NCI-H1105 (cell line): ENCODE measurements at regions not wholly inside any gene's neighbourhood (a gene's known extent, or its start where the extent isn't known, plus 50 kb on each side); places are given as distances from the start of the nearest gene placed in this dataset.
"Not testable (repeated sequence)": the region's sequence is repeated elsewhere in the genome, so short reads cannot be mapped to it uniquely, and the experiment has no call there.

Experiments
- DNase-seq: peaks from one replicate; lab custom pipeline; 2025; lab: John Stamatoyannopoulos, UW

DNA sequence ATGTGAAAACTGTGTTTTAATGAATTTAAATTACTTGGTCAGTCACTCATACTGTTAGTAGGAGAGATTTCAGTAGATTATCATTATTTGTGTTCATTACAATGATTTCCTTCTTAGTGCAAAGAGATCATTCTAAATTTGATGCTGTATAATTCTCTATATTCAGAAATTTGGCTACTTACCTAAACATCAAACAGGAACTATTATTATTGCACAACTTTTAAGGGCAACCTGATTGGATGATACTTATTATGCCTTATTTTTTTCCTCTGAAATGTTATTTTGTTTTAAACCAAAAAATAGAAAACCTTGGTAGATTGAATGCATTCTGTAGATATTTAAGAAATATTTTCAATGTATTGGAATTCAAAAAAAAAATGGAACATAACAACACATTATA, 436.4 kb upstream of the PCDH15 start:
- DNase-seq, result no peak

DNA sequence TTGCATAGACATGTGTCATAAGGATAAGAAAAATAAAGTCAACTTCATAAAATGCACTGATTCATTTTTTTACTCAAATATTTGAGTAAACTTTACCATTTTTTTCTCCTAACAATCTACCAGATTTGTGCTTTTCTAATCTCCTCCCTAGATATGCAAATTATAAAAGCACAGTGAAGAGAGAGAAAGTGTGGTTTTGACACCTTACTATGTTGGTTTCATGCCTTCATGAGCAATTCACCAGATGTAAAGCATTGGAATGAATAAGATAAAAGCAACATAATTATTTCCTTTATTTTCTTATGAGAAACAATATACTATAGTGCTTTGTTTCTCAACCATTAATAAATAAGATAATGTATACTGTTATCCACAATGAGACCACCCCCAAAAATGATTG, 432.5 kb upstream of the PCDH15 start:
- DNase-seq, result no peak

DNA sequence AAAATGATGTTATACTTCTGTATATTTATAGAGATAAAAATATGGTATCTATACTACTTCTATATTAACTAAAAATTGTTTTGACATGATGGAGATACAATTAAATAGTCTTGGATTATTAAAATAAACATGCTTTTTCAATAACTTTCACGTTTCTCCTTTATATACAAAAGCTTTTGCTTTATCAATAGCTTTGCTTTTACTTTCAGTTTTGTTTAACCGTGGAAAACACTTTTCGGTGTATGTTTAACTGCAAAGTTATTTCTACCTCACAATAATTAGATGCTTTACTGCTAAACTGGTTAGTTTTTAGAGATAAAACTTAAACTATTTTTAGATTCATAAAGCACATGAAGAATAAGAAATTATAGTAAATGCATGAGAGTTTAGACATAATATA, 432.1 kb upstream of the PCDH15 start:
- DNase-seq, result no peak

DNA sequence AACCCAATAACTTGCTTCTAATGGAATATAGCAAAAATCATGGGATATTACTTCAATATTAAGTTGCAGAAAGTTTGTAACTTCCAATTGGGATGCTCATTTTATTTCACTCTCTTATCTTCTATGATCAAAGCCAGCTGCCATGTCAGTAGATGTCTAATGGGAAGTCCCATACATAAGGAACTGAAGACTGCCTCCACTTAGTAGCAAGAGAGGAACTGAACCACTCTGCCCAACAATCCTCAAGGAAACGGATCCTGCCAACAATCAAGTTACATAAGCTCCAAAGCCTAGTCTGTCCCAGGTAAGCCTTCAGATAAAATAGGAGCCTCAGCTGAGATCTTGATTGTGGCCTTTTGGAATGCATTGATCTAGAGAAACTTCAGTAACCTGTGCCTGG, 431.5 kb upstream of the PCDH15 start:
- no peak for DNase-seq

DNA sequence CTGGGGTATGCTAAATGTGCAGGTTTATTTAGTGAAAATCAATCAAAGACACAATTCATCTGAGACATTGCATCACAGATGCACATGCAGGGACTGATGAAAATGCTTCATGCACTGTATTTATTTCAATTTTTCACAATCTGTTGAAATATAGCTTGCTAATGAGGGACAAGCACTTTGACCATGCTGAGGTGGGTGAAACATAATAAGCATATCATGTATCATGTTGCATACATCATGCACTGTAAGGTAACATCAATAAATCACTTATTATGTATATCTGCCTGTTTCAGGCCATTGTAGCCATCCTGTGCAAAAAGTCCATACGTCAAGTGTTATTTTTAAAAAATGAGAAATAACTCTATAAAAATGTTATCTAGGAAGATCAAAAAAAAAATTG, 426.9 kb upstream of the PCDH15 start:
- no peak for DNase-seq

DNA sequence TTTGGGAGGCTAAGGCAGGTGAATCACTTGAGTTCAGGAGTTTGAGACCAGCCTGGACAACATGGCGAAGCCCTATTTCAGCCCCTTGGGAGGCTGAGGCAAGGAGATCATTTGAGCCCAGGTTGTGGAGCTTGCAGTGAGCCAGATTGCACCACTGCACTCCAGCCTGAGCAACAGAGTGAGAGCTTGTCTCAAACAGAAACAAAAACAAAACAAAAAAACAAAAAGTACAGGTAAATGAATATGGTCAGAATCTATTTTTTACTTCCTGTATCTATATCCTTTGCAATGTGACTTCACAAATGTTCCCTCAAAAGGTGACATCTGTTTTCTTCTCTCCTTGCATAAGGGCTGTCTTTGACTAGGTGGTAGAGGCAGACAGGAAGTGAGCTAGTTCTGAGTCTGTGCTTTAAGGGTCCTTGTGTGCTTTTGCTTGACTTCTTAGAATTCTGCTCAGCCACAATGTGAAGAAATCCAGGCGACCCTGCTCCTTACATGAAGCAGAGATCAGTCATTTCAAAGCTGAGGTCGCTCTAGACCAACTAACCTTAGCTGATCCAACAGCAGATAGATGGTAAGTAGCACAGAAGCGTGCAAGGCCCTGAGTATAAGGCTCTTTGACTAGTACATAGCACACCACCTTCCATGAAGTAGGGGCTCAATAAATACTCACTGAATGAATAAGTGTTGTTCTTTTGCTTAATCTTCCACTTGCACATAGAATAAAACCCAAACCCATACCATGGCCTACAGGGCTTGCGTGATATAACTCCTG, 423.2 kb upstream of the PCDH15 start:
- no peak for DNase-seq

DNA sequence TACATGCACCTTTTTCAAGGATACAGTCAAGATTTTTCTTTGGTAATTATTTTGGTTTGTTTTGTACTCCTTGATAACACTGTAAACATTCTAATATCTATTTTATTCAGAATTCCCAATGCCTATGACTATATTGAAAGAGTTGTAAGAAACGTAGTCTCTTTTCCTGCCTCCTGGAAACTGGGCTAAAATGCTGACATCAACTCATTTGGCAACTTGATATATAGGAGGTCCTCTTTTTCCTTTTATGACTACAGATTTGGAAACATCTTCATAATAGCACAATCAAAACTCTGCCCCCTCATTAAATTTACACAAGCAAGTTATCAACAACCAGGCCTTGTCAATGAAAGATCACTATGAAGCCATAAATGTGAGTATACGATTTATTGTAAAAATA, 422.3 kb upstream of the PCDH15 start:
- DNase-seq, result no peak

DNA sequence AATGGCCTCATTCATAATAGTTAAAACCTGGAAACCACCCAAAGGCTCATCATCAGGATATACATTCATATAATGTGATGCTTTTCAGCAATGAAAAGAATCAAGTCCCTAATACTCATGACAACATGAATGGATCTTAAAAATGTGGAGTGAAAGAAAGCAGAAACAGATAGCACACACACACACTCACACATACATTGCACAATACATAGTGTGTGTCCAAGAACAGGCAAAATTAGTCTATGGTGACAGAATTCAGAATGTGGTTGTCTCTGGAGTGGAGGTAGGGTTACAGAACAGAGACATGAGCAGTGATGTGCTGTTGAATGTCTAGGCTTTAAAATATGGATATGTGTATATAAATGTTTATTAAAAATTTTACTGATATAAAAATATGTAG, 419.9 kb upstream of the PCDH15 start:
- no peak for DNase-seq

DNA sequence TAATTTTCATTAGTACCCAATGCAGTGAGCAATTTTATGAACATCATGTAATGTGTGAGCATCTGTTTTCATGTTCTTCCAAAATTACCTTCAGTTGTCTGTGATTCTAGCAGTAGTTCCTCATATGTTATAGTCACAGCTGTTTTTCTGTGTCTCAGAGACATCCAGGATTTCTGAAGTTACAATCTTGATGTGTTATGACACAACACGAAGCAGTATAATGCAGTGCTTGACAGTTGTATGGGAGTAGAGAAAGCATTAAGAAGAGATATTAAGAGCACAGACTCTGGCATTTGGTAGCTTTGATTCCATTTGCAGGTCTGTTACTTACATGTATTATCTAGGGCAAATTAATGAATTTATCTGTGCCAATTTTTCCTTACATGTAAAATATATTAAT, 414.7 kb upstream of the PCDH15 start:
- no peak for DNase-seq

DNA sequence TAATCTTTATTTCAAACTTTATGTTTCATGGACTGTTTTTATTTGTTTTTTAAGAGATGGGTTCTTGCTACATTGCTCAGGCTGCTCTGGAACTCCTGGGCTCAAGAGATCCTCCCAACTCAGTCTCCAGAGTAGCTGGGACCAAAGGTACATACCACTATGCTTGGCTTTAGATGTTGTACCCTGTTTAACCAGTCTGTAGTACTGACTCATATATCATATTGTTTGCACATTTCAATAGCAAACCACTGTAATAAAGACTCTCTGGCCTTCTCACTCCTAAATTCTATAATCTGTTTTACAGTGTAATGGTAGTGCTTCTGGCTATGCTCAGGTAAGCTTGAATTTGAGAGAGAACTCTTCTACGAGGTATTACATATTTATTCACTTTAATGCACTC, 413.6 kb upstream of the PCDH15 start:
- no peak for DNase-seq

DNA sequence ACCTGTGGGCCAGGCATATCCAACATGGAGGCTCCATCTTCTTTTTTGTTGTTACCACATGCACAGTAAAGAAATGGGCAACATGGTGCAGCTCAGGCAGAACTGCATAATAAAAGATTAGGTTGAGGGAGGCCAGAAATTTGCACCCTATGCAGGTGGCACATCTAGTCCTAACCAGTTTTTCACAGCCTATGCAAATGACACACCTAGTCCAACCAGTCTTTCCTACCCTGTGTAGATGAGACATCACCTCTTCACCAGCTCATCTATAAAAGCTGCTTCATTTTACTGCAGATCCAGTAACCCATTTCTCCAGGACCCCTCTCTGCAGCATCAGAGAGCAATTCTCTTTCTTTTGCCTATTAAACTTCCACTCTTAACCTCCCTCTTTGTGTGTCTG, 411.0 kb upstream of the PCDH15 start:
- DNase-seq, result no peak

DNA sequence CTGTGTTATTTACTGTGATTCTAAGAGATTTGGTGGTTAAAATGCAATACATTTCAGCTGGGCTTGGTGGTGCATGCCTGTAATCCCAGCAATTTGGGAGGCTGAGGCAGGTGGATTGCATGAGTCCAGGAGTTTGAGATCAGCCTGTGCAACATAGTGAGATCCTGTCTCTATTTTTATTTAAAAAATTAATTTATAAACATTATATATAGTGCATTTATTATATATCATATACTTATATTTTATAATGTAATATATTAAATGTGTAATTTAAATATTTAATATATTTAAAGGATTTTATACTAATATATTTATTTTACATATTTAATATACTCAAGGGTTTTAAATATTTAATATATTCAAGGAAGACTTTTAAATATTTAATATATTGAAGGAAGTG, 402.8 kb upstream of the PCDH15 start:
- no peak for DNase-seq

DNA sequence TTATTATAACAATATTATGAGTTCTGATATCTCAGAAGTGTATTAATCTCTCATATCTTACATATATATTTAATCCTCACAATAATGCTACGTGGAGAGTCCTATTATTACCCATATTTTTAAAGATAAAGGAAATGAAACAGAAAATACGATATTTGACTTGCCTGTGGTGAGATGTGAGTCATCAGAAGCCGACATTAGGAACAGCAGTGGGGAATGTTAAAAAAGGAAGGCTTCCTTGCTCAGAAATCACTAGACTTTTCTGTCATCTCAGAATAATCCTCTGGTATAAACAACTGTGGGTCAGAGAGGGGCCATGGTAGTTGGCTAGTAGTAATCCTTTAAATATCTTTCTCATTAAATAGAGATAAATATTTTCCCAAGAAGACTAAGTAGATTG, 402.3 kb upstream of the PCDH15 start:
- DNase-seq, result no peak

DNA sequence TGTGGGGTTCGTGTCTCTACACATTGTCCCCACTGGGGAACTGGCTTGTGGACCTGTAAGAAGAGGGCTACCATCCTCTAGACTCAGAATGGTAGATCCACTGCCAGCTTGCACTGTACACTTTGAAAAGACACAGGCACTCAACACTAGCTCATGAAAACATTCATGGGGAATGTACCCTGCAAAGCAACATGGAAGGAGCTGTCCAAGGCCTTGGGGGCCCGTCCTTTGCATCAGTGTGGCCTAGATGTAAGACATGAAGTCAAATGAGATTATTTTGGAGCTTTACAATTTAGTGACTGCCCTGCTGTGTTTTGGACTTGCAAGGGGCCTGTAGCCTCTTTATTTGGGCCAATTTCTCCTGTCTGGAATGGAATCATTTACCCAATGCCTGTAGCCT, 399.0 kb upstream of the PCDH15 start:
- no peak for DNase-seq

DNA sequence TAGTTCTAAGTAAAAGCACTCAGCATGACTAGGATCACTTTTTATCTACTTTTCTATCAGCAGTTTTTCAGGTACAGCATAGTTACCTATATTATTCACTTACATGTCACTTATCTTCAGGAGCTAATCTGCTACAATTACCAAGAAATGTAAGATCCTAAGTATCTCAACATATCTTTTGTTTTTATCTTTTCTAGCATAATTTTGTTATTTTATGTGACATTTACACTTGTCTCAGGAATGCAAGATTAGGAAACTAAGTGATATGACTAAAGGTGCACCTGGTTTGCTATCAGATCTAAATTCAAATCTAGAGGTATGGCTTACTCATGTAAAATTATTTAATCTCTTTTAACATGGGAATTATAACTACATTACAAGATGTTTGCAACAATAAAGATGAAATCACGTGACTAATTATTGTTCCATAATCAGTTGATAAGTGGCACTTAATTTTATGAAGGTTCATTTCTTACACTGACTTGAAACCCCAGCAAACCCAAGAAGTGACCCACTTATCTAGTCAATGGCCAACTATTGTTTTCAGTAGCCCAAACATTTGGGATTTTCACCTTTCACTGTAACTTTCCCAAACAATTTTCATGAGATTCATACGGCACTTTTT, 390.3 kb upstream of the PCDH15 start:
- no peak for DNase-seq

DNA sequence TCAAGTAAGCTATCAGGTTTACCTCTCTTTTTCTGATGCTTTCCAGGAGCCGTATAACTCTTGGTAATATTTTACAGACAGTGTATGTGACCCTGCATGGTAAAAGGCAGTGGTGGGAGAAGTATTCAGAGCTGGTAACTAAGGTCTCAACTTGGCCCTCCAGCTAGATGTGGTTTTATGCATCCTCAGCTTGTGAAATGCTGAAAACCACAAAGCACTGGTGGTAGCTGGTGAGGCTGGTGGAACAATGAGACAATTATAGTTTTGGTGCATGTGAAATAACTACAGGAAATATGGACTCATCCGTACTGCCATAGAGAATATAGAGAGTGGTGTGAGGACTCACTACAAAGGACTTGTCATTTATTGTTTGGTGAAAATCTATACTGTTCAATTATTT, 383.0 kb upstream of the PCDH15 start:
- DNase-seq, result no peak

DNA sequence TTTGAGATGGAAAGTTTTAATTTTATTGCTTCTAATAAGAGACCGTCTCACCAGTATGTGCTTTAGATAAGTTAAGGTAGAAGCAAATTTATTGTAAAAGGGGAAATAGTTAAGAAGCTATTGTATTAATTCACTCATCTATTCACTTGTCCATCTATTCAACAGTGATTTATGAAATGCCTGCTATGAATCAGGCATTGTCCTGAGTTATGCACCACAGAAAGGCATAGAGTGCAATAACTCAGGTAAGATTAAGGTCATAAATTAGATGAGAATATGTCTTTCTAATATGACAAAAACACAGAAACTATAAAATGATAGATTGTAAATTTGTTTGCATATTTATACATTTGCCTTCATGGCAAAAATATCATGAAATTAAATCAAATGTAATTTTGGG, 379.3 kb upstream of the PCDH15 start:
- DNase-seq, result no peak

DNA sequence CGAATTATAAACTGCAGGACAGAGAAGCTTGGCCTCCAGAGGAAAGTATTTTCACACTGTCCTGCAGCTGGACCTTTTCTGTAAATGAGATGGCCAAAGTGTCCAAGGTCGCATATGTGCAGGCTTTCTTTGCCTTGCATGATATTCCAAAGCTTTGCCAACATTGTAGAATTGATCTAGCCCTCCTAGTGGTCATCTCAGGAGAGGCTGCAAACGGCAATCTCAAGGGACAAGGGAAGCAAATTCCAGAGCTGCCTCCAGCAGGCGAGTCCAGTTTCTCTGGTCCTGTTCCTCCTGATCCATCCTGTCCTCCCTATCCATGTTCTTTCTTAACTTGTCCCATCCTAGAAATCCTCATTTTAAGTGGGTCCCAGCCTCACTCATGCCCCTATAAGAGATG, 373.4 kb upstream of the PCDH15 start:
- no peak for DNase-seq

DNA sequence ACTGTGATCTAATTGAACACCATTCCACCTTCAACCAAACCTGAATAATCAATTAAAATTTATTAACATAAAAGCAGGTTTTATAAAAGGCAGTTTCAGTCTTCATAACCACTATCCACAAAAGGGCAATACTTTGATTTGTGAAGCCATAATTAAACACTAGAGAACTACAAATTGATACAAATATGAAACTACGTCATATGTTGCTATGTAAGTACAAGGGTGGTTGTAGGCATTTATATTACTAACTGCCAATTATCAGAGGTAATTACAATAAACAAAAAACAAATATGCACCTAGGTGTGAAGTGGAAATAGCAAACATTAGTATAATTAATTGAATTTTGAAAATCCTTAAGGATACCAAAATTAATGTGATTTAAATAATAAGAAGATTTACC, 368.5 kb upstream of the PCDH15 start:
- no peak for DNase-seq

DNA sequence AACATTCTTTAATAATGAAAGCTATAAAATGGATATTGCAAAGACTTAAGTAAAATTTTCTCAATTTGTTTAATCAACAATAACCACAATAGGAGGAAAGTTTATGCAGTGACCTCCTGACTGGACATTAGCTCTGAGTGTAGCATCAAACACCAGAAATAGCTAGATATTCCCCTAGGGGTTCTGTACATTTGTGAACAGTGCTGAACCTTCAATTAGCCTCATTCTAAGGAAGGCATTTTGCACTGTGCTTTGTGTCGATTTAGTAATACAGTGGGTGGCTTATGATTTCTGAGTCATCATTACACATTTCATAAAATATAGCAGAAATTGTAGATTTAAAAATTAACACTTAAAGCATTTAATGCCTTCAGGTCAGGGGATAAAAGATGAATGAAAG, 367.3 kb upstream of the PCDH15 start:
- DNase-seq, result no peak

DNA sequence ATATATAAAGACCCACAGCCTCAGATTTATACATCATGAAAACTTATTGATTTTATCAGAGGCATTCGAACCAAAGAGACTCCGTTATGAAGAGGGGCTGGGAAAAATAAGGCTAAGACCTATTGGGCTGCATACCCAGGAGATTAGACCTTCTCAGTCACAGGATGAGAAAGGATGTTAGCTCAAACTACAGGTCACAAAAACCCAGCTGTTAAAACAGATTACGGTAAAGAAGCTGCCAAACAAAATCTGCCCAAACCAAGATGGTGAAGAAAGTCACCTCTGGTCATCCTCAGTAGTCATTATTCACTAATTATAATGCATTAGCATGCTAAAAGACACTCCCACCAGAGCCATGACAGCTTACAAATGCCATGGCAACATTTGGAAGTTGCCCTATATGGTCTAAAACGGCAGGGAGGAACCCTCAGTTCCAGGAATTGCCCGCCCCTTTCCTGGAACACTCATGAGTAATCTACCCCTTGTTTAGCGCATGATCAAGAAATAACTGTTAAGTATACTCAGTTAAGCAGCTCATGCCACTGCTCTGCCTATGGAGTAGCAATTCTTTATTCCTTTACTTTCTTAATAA, 362.5 kb upstream of the PCDH15 start:
- DNase-seq, result no peak

DNA sequence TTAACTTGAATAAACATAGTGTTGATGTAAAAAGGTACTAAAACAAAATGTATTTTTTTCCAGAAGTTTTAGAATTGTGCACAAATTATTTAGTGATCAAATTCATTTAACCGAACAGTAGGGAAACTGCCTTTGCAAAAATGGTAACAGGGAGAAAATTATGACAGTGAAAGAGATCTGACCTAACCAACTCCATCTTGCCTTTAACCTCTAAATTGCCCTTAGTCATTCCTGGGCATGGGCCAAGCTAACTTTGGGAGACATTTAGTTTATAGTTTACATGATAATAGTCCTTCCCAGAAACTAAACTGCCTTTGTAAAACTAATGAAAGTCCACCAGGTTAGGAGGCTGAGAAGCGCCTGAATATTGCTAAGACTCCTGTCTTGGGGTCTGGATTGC, 361.3 kb upstream of the PCDH15 start:
- not testable (repeated sequence) for DNase-seq

DNA sequence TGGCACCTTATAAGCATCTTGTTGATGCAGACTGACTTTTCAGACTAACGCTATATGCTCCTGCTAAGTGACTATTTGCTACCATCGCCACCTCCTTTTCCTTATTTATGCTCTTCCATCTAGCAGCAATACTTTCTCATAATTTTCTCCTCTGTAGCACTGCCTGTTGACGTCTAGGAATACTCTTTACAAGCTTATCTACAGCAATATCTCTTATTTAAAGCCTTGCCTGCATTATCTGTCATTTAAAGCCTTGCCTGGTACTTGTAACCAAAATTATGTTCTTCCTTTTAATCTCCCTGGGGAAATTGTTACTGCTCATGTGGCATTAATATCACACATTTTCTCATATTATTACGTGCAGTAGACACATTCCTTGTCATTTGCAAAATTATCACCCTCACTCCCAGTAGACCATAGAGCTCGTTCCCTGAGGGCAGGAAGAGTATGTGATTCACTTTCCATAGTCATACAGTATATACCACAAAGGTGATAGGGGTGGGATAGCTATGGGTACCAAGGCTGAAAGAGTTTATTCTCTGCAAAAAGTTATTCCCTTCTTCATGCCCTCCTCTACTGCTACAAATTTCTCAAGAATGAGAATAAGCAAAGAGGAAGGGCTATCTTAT, 359.7 kb upstream of the PCDH15 start:
- no peak for DNase-seq
